ENCODE measurements at regions not wholly inside any gene's neighbourhood (a gene's known extent, or its start where the extent isn't known, plus 50 kb on each side); places are given as distances from the start of the nearest gene placed in this dataset.

- TF ChIP-seq, protein P1, sequence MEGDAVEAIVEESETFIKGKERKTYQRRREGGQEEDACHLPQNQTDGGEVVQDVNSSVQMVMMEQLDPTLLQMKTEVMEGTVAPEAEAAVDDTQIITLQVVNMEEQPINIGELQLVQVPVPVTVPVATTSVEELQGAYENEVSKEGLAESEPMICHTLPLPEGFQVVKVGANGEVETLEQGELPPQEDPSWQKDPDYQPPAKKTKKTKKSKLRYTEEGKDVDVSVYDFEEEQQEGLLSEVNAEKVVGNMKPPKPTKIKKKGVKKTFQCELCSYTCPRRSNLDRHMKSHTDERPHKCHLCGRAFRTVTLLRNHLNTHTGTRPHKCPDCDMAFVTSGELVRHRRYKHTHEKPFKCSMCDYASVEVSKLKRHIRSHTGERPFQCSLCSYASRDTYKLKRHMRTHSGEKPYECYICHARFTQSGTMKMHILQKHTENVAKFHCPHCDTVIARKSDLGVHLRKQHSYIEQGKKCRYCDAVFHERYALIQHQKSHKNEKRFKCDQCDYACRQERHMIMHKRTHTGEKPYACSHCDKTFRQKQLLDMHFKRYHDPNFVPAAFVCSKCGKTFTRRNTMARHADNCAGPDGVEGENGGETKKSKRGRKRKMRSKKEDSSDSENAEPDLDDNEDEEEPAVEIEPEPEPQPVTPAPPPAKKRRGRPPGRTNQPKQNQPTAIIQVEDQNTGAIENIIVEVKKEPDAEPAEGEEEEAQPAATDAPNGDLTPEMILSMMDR (IDR thresholded peaks at IDR 0.05; ENCODE audit: insufficient read depth, low read length, poor library complexity, severe bottlenecking): no peak
- no peak for TF ChIP-seq EZH2phosphoT487 (conservative IDR thresholded peaks at IDR 0.05; ENCODE audit: low read length)
Measured at GRCh38 chr13:107413005-107413404, 802.3 kb downstream of the LIG4 start.

GRCh38 chr13:107407074-107407473, 808.3 kb downstream of the LIG4 start:
- no peaks in the 10 kb centered on the region for H3K27me3 ChIP-seq (ENCODE audit: low read length)
- H3F3A ChIP-seq (ENCODE audit: insufficient read depth): no peaks in the 10 kb centered on the region
- no peak overlapping the region for H3K4me2 ChIP-seq (ENCODE audit: low read depth, low read length, poor library complexity, severe bottlenecking)
- no peaks in the 10 kb centered on the region for H3K9me3 ChIP-seq (ENCODE audit: insufficient read depth, low read length)
- no peaks in the 10 kb centered on the region for H3K79me2 ChIP-seq (ENCODE audit: insufficient read depth, low read length)
- TF ChIP-seq, protein P1 (IDR thresholded peaks at IDR 0.05; ENCODE audit: insufficient read depth, low read length, poor library complexity, severe bottlenecking): no peak
- TF ChIP-seq EZH2phosphoT487 (conservative IDR thresholded peaks at IDR 0.05; ENCODE audit: low read length): no peak
- no peak overlapping the region for H3K27ac ChIP-seq (ENCODE audit: low read depth, low read length)
- 0 out of 2 replicates have a peak, but pooled peaks cover 4% of the 10 kb centered on the region for H3K9me2 ChIP-seq (replicated peaks; ENCODE audit: insufficient read depth, low read length)
- no peaks in the 10 kb centered on the region for H4K20me1 ChIP-seq (ENCODE audit: low read depth, low read length)
- H3K9ac ChIP-seq (ENCODE audit: low read length): no peak overlapping the region
- H3K4me3 ChIP-seq (ENCODE audit: insufficient read depth, low read length, poor library complexity, severe bottlenecking): no peak overlapping the region
- H3K36me3 ChIP-seq (ENCODE audit: low read length): no peaks in the 10 kb centered on the region
- H2AFZ ChIP-seq (ENCODE audit: low read depth, low read length, severe bottlenecking): no peak overlapping the region

More at GRCh38 chr13:107413005-107413404, 802.3 kb downstream of the LIG4 start:
- no peaks in the 10 kb centered on the region for H3K79me2 ChIP-seq (ENCODE audit: insufficient read depth, low read length)
- H3K27me3 ChIP-seq (ENCODE audit: low read length): no peaks in the 10 kb centered on the region
- H3K36me3 ChIP-seq (ENCODE audit: low read length): no peaks in the 10 kb centered on the region
- H3K4me2 ChIP-seq (ENCODE audit: low read depth, low read length, poor library complexity, severe bottlenecking): no peak overlapping the region
- H4K20me1 ChIP-seq (ENCODE audit: low read depth, low read length): no peaks in the 10 kb centered on the region
- no peaks in the 10 kb centered on the region for H3F3A ChIP-seq (ENCODE audit: insufficient read depth)
- no peak overlapping the region for H3K4me3 ChIP-seq (ENCODE audit: insufficient read depth, low read length, poor library complexity, severe bottlenecking)
- no peaks in the 10 kb centered on the region for H3K9me2 ChIP-seq (replicated peaks; ENCODE audit: insufficient read depth, low read length)
- no peak overlapping the region for H2AFZ ChIP-seq (ENCODE audit: low read depth, low read length, severe bottlenecking)
- H3K9ac ChIP-seq (ENCODE audit: low read length): no peak overlapping the region
- H3K9me3 ChIP-seq (ENCODE audit: insufficient read depth, low read length): no peaks in the 10 kb centered on the region
- no peak overlapping the region for H3K27ac ChIP-seq (ENCODE audit: low read depth, low read length)

DNA sequence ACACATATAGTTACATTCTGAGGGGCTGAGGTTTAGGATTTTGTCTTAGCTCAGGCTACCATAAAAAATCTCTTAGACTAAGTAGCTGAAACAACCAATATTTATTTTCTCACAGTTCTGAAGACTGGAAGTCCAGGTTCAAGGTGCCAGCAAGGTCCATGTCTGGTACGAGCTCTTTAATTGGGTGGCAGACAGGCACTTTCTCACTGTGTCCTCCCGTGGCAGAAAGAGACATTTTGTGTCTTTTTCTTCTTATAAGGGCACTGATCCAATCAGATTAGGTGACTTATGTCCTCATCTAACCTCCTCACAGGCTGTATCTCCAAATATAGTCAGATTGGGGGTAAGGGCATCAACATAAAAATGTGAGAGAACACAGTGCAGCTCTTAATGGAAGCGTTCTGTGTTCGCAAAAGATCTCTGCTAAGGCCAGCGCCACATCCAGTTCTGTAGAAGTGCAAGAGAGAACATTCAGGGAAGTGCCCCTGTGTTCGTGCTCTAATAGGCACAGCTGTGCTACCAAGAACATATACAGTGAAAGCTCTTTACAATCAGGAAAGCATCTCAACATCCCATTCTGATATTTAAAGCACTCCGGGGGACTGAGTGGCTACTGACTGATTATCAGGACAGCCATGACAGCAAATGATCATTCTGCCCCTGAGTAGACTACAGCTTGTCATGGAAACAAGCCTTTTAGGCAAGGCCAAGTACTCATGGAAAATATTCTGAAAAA, 819.2 kb downstream of the LIG4 start:
- Histone ChIP-seq H3K79me2 (ENCODE audit: insufficient read depth, low read length) (no peaks in the 10 kb centered on the region), H3K36me3 (ENCODE audit: low read length) (no peaks in the 10 kb centered on the region), H3F3A (ENCODE audit: insufficient read depth) (no peaks in the 10 kb centered on the region), H2AFZ (ENCODE audit: low read depth, low read length, severe bottlenecking) (no peak overlapping the region), H3K9ac (ENCODE audit: low read length) (no peak overlapping the region), H3K4me2 (ENCODE audit: low read depth, low read length, poor library complexity, severe bottlenecking) (no peak overlapping the region), H3K9me2 (replicated peaks; ENCODE audit: insufficient read depth, low read length) (no peaks in the 10 kb centered on the region), H3K4me3 (ENCODE audit: insufficient read depth, low read length, poor library complexity, severe bottlenecking) (no peak overlapping the region), H3K9me3 (ENCODE audit: insufficient read depth, low read length) (no peaks in the 10 kb centered on the region), H3K27ac (ENCODE audit: low read depth, low read length) (no peak overlapping the region), H3K27me3 (ENCODE audit: low read length) (no peaks in the 10 kb centered on the region), H4K20me1 (ENCODE audit: low read depth, low read length) (no peaks in the 10 kb centered on the region)
- TF ChIP-seq, protein P1 (IDR thresholded peaks at IDR 0.05; ENCODE audit: insufficient read depth, low read length, poor library complexity, severe bottlenecking): no peak
- TF ChIP-seq EZH2phosphoT487 (conservative IDR thresholded peaks at IDR 0.05; ENCODE audit: low read length): no peak

Data from SU-DHL-6 (cell line).